MG63 (cell line): ENCODE measurements at regions not wholly inside any gene's neighbourhood (a gene's known extent, or its start where the extent isn't known, plus 50 kb on each side); places are given as distances from the start of the nearest gene placed in this dataset.
"Not testable (repeated sequence)": the region's sequence is repeated elsewhere in the genome, so short reads cannot be mapped to it uniquely, and the experiment has no call there.

Experiments used
- DNase-seq: peaks from one replicate; pipeline ENCODE4 v3.0.0-alpha.2; 2020
- H3K27me3 ChIP-seq: fragments of 250-450 bp; sonication (Bioruptor Pico); 2 replicates; pipeline ENCODE4 v1.5.1; 2020; ENCODE audit warnings: mild to moderate bottlenecking, moderate library complexity
- H3K36me3 ChIP-seq: fragments of 250-450 bp; sonication (Bioruptor Pico); 2 replicates; pipeline ENCODE4 v1.5.1; 2020; ENCODE audit warnings: mild to moderate bottlenecking, moderate library complexity
- H3K4me3 ChIP-seq: fragments of 250-450 bp; sonication (Bioruptor Pico); 2 replicates; pipeline ENCODE4 v1.5.1; 2020; ENCODE audit warnings: mild to moderate bottlenecking, moderate library complexity
- H3K9me3 ChIP-seq: fragments of 250-450 bp; sonication (Bioruptor Pico); 2 replicates; pipeline ENCODE4 v1.5.1; 2020; ENCODE audit warnings: mild to moderate bottlenecking, moderate library complexity

- not testable (repeated sequence) for H3K27me3 ChIP-seq, H3K36me3 ChIP-seq, H3K4me3 ChIP-seq, H3K9me3 ChIP-seq, DNase-seq
These were observed 111.4 kb upstream of the METTL9 start for GRCh38 chr16:21487956-21488355.

- not testable (repeated sequence) for H3K9me3 ChIP-seq, H3K27me3 ChIP-seq, DNase-seq, H3K4me3 ChIP-seq
- H3K36me3 ChIP-seq, result peaks cover 13% of the 10 kb centered on the region
These were observed 100.3 kb upstream of the METTL9 start for GRCh38 chr16:21499046-21499445.

DNA sequence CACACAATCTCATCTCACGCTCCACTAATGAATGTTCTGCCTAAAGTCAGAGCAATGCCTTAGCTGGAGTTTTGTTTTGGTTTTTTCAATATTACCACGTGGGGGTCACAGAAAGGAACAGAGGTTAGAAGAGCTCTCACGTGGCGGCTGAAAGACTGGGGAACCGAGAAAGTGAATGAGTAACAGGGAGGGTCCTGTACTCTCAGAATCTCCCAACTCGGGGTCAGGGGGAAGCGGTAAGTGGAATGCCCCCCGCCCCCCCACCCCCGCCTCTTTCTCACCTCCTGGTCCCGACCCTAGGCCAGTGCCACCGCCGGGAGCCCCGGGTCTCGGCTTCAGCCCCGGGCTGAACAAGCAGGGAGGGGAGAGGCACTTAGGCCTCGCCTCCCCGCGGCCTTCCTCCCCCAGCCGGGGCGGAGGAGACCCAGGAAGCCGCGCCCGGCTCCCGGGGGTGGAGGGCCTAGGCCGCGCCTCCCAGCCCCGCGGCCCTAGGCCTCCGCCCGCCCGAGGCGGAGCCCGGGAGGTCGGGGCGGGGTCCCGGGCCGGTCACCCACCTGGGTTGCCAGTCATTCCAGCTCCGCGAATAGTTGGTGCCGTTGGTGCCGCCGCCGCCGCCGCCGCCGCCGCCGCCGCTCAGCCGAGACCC, 98.0 kb upstream of the METTL9 start:
- DNase-seq, result peak; percentile 83
- not testable (repeated sequence) for H3K9me3 ChIP-seq, H3K27me3 ChIP-seq
- Histone ChIP-seq H3K36me3 (peaks cover 14% of the 10 kb centered on the region), H3K4me3 (peak overlapping the region; percentile 63)

DNA sequence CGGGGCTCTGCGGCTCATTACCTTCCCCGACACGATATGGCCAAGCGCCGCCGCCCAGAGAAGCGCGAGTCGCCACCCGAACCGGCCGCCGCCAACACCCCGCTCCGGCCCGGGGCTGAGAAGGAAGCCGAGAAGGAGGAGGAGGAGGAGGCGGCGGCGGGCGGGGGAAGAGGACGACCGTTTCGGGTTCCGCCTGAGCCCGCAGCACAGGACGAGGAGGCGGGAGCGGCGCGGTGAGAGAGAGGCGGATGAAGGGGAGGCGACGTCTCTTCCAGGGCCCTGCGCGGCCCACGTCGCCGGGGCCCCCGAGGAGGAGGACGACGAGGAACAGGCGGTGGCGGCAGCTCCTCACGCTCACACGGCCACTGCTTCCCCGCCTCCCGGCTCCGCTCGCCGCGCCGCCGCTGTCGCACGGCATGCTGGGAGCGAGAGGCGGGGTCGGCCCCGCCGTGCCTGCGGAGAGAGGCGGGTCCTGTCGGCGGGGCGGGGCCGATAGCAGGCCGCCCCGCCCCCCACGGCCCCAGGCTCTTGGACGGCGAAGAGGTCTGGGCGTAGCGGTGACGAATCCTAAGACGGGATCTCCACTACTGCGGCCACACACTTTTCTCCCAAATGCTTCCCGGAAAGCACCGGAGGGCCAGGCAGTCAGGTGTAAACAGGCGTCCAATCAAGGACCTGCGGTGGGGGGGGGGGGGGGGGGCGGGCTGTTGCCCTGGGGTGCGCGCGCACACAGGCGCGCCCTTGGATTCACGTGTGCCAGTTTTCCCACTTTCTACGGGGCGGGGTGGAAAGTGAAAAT, 97.3 kb upstream of the METTL9 start:
- no peaks in the 10 kb centered on the region for H3K9me3 ChIP-seq
- peaks cover 18% of the 10 kb centered on the region for H3K36me3 ChIP-seq
- peak; percentile 98 for DNase-seq
- peak overlapping the region; percentile 63 for H3K4me3 ChIP-seq
- H3K27me3 ChIP-seq, result no peaks in the 10 kb centered on the region

GRCh38 chr16:21503574-21503920, 95.8 kb upstream of the METTL9 start:
- peaks cover 30% of the 10 kb centered on the region for H3K36me3 ChIP-seq
- not testable (repeated sequence) for H3K4me3 ChIP-seq, DNase-seq, H3K27me3 ChIP-seq, H3K9me3 ChIP-seq

GRCh38 chr16:21503941-21504832, 95.2 kb upstream of the METTL9 start:
- not testable (repeated sequence) for DNase-seq, H3K9me3 ChIP-seq, H3K4me3 ChIP-seq, H3K27me3 ChIP-seq
- peaks cover 37% of the 10 kb centered on the region for H3K36me3 ChIP-seq

DNA sequence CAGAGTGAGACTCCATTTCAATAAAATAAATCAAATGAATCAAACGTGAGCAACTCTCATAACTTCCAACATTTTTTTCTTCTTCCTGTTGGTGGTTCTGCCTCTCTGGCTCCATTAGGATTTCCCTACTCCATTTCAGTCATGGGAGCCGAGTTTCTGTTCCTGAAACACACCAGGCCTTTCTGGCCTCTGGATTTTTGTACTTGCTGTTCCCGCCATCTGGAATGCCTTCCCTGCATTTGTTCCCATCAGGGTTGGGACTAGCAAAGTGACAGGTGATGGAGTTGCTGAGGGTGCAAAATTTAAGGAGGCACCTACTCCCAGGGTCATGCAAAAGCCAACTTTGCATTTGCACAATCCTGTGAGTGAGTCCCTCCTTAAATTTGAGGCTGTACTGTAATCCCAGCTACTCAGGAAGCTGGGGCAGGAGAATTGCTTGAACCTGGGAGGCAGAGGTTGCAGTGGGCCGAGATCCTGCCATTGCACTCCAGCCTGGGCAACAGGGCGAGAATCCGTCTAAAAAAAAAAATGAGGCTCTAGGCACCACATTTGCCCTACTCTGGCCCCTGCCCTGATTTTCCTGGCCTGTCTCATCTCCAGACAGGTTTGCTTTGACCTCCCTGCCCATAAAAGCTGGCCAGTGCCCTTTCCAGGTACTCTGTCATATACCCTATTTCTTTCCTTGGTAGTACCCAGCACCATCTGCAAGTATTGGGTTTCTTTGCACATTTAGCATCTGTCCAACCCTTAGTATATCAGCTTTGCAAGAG, 93.4 kb upstream of the METTL9 start:
- not testable (repeated sequence) for DNase-seq, H3K4me3 ChIP-seq, H3K27me3 ChIP-seq, H3K9me3 ChIP-seq
- peaks cover 54% of the 10 kb centered on the region for H3K36me3 ChIP-seq

DNA sequence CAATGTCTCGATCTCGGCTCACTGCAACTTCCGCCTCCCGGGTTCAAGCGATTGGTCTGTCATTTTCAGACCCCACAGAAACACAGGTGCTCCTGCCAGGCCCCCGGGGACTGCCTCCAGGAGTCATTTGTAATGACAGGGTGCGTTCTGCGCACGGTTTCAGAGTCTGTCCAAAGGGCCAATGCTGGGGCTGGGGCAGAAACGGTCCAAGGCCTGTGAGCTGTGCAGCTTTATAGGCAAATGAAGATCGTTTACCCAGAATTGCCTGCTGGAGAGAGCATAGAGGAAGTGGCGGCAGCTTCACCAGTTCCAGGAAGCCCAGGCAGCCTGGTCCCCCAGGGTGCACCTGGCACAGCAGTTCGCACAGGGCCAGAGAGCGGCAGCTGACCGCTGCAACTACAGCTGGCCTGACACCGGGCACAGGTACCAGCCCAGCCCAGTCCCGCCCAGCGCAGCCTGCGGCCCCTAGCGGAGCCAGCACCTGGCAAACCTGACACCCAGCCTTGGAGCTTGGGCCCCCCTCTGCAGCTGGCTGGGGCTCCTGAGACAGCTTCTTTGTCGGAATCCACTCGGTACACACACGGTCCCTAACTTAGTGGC, 92.4 kb upstream of the METTL9 start:
- H3K9me3 ChIP-seq, DNase-seq, H3K27me3 ChIP-seq, H3K4me3 ChIP-seq: not testable (repeated sequence)
- peaks cover 59% of the 10 kb centered on the region for H3K36me3 ChIP-seq

GRCh38 chr16:21507631-21508305, 91.6 kb upstream of the METTL9 start:
- H3K4me3 ChIP-seq, DNase-seq, H3K9me3 ChIP-seq, H3K27me3 ChIP-seq: not testable (repeated sequence)
- peaks cover 66% of the 10 kb centered on the region for H3K36me3 ChIP-seq

GRCh38 chr16:21508661-21509436, 90.5 kb upstream of the METTL9 start:
- DNase-seq, H3K27me3 ChIP-seq, H3K9me3 ChIP-seq, H3K4me3 ChIP-seq: not testable (repeated sequence)
- H3K36me3 ChIP-seq, result peaks cover 60% of the 10 kb centered on the region

DNA sequence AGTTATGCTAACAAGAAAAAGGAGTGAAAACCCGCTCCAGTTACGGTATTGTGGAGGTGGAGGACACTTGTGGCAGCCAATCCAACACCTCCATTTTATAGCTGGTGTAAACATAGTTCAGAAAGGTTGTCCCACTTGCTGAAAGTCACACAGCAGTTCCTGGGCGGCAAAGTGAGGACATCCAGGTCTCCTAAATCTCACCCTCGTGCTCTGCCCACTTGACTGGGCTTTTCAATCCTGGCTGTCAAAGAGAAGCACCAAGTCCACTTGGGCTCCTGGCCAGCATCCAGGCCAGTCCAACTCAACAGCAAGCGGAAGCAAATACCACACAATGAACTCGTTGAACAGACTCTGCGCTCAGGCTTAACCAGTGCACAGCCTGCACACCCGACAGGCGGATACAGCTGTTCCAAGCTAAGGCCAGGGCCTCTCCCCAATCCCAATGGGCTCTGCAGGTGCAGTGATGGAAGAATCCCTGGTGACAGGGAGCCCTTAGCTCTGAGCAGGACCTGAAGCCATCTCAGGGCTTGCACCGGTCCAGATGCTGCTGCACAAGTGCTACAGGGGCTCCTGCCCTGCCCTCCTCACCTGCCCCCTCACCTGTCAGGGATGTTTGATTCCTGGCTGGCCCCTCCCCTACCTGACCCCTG, 89.8 kb upstream of the METTL9 start:
- H3K9me3 ChIP-seq, H3K27me3 ChIP-seq, DNase-seq, H3K4me3 ChIP-seq: not testable (repeated sequence)
- H3K36me3 ChIP-seq, result peaks cover 64% of the 10 kb centered on the region

- H3K27me3 ChIP-seq, H3K9me3 ChIP-seq, H3K4me3 ChIP-seq, DNase-seq: not testable (repeated sequence)
- peaks cover 66% of the 10 kb centered on the region for H3K36me3 ChIP-seq
These were observed 88.5 kb upstream of the METTL9 start for GRCh38 chr16:21510869-21511255.

DNA sequence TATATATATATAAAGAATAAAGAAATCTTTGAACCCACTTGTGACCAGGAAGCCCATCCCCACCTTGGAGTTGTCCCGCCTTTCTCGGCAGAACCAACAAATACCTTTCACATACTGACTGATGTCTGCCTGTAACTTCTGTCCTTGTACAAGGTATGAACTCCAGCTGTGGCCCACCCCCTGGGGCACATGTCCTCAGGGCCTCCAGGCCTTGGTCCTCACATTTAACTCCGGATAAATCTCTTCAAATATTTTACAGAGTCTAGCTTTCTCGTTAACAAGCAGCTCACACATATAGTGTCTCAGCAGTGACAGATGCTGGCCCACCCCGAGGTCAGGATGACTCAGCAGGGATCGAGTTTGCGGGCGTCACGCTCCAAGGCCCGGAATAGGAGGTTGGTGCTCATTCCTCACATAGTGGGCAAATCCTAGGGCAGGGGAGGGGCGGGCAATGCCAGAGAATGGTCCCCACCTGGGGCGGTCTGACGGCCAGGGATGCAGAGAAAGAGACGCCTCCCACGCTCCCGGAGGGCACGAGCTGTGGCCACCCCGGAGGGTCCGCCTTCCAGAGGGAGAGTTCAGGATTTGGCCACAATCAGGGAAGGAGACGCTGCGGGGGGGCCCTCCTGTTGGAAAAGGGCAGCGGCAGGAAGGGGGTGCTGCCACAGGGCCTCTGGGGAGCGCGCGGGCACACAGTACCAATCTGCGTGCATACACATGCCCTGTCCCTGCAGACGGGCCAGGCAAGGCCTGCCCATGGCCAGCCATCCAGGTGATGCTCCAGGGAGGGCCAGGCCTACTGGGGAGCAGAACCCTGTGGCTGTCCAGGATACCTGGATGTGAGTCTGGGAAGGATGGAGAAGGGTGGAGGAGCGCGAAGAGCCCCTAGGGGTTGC, 87.8 kb upstream of the METTL9 start:
- peak; percentile 96 for DNase-seq
- peaks cover 70% of the 10 kb centered on the region for H3K36me3 ChIP-seq
- H3K9me3 ChIP-seq, H3K27me3 ChIP-seq, H3K4me3 ChIP-seq: not testable (repeated sequence)
